ENCODE measurements at regions not wholly inside any gene's neighbourhood (a gene's known extent, or its start where the extent isn't known, plus 50 kb on each side); places are given as distances from the start of the nearest gene placed in this dataset.
A peak's percentile ranks its signal among the peaks of the same experiment; 100 is the strongest.

DNA sequence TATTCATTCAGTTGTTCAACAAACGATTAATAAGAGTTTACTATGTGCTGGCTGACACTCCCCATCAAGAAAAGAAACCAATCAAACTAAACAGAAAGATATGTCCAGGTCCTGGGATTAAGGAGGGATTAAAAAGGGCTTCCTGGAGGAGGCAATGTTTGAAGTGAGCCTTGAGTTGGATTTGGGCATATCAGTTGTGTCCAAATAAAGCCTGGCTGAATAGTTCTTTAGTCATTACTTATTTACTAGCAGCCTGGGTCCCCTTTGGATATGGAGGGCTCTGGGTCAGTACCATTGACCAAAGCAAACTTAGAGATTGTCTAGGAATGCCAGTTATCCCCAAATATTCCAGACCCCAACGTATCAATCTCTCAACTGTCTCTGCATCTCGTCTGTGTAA lies 117.7 kb downstream of the COPRS start:
- Histone ChIP-seq H3K9me2 (replicated peaks; ENCODE audit: insufficient read depth) (no peaks in the 10 kb centered on the region), H3K4me1 (ENCODE audit: insufficient read depth) (peaks cover 22% of the 10 kb centered on the region), H2AFZ (no peak overlapping the region), H4K20me1 (ENCODE audit: insufficient read depth, poor library complexity, severe bottlenecking) (no peaks in the 10 kb centered on the region), H3K36me3 (replicated peaks; ENCODE audit: insufficient read depth, low read depth) (no peaks in the 10 kb centered on the region), H3K27ac (no peak overlapping the region), H3K9me3 (ENCODE audit: low read depth) (no peaks in the 10 kb centered on the region), H3K79me2 (no peaks in the 10 kb centered on the region), H3K27me3 (no peaks in the 10 kb centered on the region), H3K4me3 (no peak overlapping the region), H3K4me2 (peak overlapping the region; percentile 14)
- TF ChIP-seq EZH2phosphoT487 (IDR thresholded peaks at IDR 0.05; ENCODE audit: low read depth, severe bottlenecking, unreplicated experiment), result no peak
- no peak for TF ChIP-seq EZH2 (IDR thresholded peaks at IDR 0.05; ENCODE audit: borderline replicate concordance)
- 45% methylated on average over 3 of the region's 3 CpGs for WGBS (ENCODE audit: low lambda C conversion rate, missing lambda C conversion rate)
- no peak for DNase-seq (ENCODE audit: low spot score)

DNA sequence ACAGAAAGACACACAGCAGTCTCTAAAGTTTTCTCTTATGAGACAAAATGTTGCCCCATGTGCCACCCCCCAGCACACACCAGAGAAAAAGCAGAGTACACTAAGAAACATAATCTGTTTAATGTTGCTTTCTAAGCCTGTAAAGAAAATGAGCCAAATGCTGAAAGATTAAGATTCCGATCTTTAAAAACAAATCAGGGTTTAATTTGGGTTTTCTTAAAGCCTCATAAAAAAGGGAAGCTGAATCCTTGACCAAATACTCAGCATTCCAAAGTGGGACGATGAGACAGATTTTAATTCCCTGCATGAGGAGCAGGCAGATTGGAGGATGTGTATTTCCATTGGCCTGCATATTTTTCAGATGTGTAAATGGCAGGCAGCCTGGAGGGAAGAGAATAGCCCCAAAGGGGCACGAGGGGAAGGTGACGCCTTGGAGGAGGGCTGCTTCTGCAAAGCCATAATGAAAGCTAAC lies 118.4 kb downstream of the COPRS start:
- Histone ChIP-seq H3K4me3 (no peak overlapping the region), H3K27ac (peak overlapping the region; percentile 33), H3K36me3 (replicated peaks; ENCODE audit: insufficient read depth, low read depth) (no peaks in the 10 kb centered on the region), H3K9me3 (ENCODE audit: low read depth) (no peaks in the 10 kb centered on the region), H3K27me3 (no peaks in the 10 kb centered on the region), H3K4me2 (peak overlapping the region; percentile 14), H3K4me1 (ENCODE audit: insufficient read depth) (peaks cover 19% of the 10 kb centered on the region), H3K9me2 (replicated peaks; ENCODE audit: insufficient read depth) (no peaks in the 10 kb centered on the region), H3K79me2 (no peaks in the 10 kb centered on the region), H4K20me1 (ENCODE audit: insufficient read depth, poor library complexity, severe bottlenecking) (no peaks in the 10 kb centered on the region), H2AFZ (no peak overlapping the region)
- WGBS (ENCODE audit: low lambda C conversion rate, missing lambda C conversion rate), result 21% methylated on average over 4 of the region's 4 CpGs
- peak; percentile 49 for DNase-seq (ENCODE audit: low spot score)
- TF ChIP-seq EZH2phosphoT487 (IDR thresholded peaks at IDR 0.05; ENCODE audit: low read depth, severe bottlenecking, unreplicated experiment) (no peak), EZH2 (IDR thresholded peaks at IDR 0.05; ENCODE audit: borderline replicate concordance) (no peak)
- TF ChIP-seq, protein P1, sequence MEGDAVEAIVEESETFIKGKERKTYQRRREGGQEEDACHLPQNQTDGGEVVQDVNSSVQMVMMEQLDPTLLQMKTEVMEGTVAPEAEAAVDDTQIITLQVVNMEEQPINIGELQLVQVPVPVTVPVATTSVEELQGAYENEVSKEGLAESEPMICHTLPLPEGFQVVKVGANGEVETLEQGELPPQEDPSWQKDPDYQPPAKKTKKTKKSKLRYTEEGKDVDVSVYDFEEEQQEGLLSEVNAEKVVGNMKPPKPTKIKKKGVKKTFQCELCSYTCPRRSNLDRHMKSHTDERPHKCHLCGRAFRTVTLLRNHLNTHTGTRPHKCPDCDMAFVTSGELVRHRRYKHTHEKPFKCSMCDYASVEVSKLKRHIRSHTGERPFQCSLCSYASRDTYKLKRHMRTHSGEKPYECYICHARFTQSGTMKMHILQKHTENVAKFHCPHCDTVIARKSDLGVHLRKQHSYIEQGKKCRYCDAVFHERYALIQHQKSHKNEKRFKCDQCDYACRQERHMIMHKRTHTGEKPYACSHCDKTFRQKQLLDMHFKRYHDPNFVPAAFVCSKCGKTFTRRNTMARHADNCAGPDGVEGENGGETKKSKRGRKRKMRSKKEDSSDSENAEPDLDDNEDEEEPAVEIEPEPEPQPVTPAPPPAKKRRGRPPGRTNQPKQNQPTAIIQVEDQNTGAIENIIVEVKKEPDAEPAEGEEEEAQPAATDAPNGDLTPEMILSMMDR (IDR thresholded peaks at IDR 0.05; ENCODE audit: poor library complexity), result no peak

DNA sequence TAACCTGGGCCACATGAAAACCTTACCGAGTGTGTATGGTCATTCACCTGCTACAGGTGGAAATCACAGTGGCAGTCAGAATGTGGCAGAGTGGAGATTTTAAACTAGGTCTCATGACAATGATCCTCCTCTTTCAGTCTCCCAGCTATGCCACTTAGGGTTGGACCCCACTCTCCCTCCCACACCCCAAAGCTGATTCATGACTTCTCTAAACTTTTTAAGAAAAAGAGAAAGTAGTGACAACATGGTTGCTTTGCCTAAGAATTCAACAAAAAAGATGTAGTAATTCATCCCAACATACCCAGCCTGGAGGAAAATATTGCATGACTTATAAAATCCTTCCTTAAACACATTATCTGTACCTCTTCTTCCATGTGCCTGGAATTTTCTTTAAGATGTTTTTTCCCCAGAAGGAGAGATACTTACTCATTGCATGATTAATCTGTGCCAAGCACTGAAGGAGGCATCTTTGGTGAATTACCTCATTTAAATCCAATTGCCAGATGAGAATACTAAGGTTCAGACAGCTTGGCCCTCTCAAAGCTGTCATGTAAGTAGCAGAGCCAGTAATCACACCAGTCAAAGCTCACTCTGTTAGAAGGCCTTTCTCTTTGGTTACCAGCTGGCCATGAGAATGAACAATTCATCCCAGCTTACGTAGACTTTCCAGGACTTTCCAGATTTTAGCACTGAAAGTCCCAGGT lies 119.9 kb downstream of the COPRS start:
- TF ChIP-seq, protein P1 (IDR thresholded peaks at IDR 0.05; ENCODE audit: poor library complexity), result no peak
- TF ChIP-seq EZH2 (IDR thresholded peaks at IDR 0.05; ENCODE audit: borderline replicate concordance) (no peak), EZH2phosphoT487 (IDR thresholded peaks at IDR 0.05; ENCODE audit: low read depth, severe bottlenecking, unreplicated experiment) (no peak)
- Histone ChIP-seq H2AFZ (no peak overlapping the region), H4K20me1 (ENCODE audit: insufficient read depth, poor library complexity, severe bottlenecking) (no peaks in the 10 kb centered on the region), H3K79me2 (no peaks in the 10 kb centered on the region), H3K27me3 (no peaks in the 10 kb centered on the region), H3K4me2 (no peak overlapping the region), H3K4me3 (no peak overlapping the region), H3K27ac (peak overlapping the region; percentile 33), H3K9me3 (ENCODE audit: low read depth) (no peaks in the 10 kb centered on the region), H3K36me3 (replicated peaks; ENCODE audit: insufficient read depth, low read depth) (no peaks in the 10 kb centered on the region), H3K4me1 (ENCODE audit: insufficient read depth) (peaks cover 10% of the 10 kb centered on the region), H3K9me2 (replicated peaks; ENCODE audit: insufficient read depth) (no peaks in the 10 kb centered on the region)
- DNase-seq (ENCODE audit: low spot score), result peak; percentile 27
- WGBS (ENCODE audit: low lambda C conversion rate, missing lambda C conversion rate), result 76% methylated on average over 2 of the region's 2 CpGs

DNA sequence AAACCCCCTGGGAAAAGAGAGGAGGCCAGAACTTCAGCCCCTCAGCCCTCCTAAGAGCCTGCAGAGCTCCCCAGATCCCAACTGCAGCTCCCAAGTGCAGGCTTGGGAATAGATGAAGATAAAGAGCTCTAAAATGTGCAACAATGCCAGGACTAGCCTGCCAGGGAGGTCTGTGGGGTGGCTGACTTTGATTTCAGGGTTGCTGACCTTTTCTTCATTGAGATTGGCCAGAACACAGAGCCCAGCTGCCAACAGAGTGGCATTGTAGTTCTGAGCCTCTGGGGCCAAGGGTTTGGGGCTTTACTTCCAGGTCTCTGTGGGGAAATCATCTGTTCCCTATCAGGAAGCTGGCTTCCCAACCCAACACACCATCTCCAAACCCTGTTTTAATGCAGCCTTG lies 120.6 kb downstream of the COPRS start:
- H3K4me2 ChIP-seq, result no peak overlapping the region

More for the DNA sequence above, 120.6 kb downstream of the COPRS start:
- Histone ChIP-seq H2AFZ (no peak overlapping the region), H3K9me2 (replicated peaks; ENCODE audit: insufficient read depth) (no peaks in the 10 kb centered on the region), H4K20me1 (ENCODE audit: insufficient read depth, poor library complexity, severe bottlenecking) (no peaks in the 10 kb centered on the region), H3K9me3 (ENCODE audit: low read depth) (no peaks in the 10 kb centered on the region), H3K36me3 (replicated peaks; ENCODE audit: insufficient read depth, low read depth) (no peaks in the 10 kb centered on the region), H3K4me1 (ENCODE audit: insufficient read depth) (peaks cover 4% of the 10 kb centered on the region), H3K27me3 (no peaks in the 10 kb centered on the region), H3K4me3 (no peak overlapping the region), H3K79me2 (no peaks in the 10 kb centered on the region), H3K27ac (peak overlapping the region; percentile 7)
- TF ChIP-seq, protein P1 (IDR thresholded peaks at IDR 0.05; ENCODE audit: poor library complexity), result no peak
- no peak for TF ChIP-seq EZH2phosphoT487 (IDR thresholded peaks at IDR 0.05; ENCODE audit: low read depth, severe bottlenecking, unreplicated experiment)
- TF ChIP-seq EZH2 (IDR thresholded peaks at IDR 0.05; ENCODE audit: borderline replicate concordance), result no peak
- DNase-seq (ENCODE audit: low spot score), result no peak

All from hepatocyte (in vitro differentiated cells).